ENCODE measurements at regions not wholly inside any gene's neighbourhood (a gene's known extent, or its start where the extent isn't known, plus 50 kb on each side); places are given as distances from the start of the nearest gene placed in this dataset.

- no peak for TF ChIP-seq CEBPB (IDR thresholded peaks at IDR 0.05)
- TF ChIP-seq EP300 (IDR thresholded peaks at IDR 0.05; ENCODE audit: borderline replicate concordance) = no peak
- TF ChIP-seq, protein P1, sequence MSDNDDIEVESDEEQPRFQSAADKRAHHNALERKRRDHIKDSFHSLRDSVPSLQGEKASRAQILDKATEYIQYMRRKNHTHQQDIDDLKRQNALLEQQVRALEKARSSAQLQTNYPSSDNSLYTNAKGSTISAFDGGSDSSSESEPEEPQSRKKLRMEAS (IDR thresholded peaks at IDR 0.05) = no peak
- TF ChIP-seq, protein P2, sequence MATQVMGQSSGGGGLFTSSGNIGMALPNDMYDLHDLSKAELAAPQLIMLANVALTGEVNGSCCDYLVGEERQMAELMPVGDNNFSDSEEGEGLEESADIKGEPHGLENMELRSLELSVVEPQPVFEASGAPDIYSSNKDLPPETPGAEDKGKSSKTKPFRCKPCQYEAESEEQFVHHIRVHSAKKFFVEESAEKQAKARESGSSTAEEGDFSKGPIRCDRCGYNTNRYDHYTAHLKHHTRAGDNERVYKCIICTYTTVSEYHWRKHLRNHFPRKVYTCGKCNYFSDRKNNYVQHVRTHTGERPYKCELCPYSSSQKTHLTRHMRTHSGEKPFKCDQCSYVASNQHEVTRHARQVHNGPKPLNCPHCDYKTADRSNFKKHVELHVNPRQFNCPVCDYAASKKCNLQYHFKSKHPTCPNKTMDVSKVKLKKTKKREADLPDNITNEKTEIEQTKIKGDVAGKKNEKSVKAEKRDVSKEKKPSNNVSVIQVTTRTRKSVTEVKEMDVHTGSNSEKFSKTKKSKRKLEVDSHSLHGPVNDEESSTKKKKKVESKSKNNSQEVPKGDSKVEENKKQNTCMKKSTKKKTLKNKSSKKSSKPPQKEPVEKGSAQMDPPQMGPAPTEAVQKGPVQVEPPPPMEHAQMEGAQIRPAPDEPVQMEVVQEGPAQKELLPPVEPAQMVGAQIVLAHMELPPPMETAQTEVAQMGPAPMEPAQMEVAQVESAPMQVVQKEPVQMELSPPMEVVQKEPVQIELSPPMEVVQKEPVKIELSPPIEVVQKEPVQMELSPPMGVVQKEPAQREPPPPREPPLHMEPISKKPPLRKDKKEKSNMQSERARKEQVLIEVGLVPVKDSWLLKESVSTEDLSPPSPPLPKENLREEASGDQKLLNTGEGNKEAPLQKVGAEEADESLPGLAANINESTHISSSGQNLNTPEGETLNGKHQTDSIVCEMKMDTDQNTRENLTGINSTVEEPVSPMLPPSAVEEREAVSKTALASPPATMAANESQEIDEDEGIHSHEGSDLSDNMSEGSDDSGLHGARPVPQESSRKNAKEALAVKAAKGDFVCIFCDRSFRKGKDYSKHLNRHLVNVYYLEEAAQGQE (IDR thresholded peaks at IDR 0.05; ENCODE audit: low read depth) = no peak
- TF ChIP-seq FOXM1 (IDR thresholded peaks at IDR 0.05; ENCODE audit: borderline replicate concordance, low read depth) = no peak
- TF ChIP-seq USF1 (IDR thresholded peaks at IDR 0.05) = no peak
- no peak for TF ChIP-seq TAF1 (IDR thresholded peaks at IDR 0.05; ENCODE audit: low read depth)
Measured at GRCh38 chr16:86442703-86443102, 67.6 kb upstream of the FOXF1 start.

All from Ishikawa (cell line).